H9 (cell line): ENCODE measurements at regions not wholly inside any gene's neighbourhood (a gene's known extent, or its start where the extent isn't known, plus 50 kb on each side); places are given as distances from the start of the nearest gene placed in this dataset.

ENCODE experiments used
- DNase-seq: peaks from one replicate; pipeline ENCODE4 v3.0.0-alpha.2; 2017
- H2AFZ ChIP-seq: one replicate; pipeline ENCODE4 v1.6.1; 2013; ENCODE audit warnings: mild to moderate bottlenecking, low read length, control low read depth, moderate library complexity
- H2AK5ac ChIP-seq: 2 replicates; pipeline ENCODE4 v1.6.1; 2013; ENCODE audit warnings: low read length, control low read depth, mixed read lengths; ENCODE audit not compliant: insufficient read length
- H2BK120ac ChIP-seq: one replicate; pipeline ENCODE4 v1.6.1; 2013; ENCODE audit warnings: low read depth, mild to moderate bottlenecking, low read length, control low read depth, inconsistent platforms; ENCODE audit not compliant: poor library complexity, severe bottlenecking
- H2BK12ac ChIP-seq: 2 replicates; pipeline ENCODE4 v1.6.1; 2013; ENCODE audit warnings: low read length, control low read depth, mixed read lengths, low read depth; ENCODE audit not compliant: insufficient read length
- H2BK15ac ChIP-seq: 2 replicates; pipeline ENCODE4 v1.6.1; 2013; ENCODE audit warnings: low read depth, low read length, control low read depth
- H2BK20ac ChIP-seq: one replicate; pipeline ENCODE4 v1.6.1; 2013; ENCODE audit warnings: low read depth, mild to moderate bottlenecking, low read length, control low read depth, inconsistent platforms; ENCODE audit not compliant: poor library complexity, severe bottlenecking
- H2BK5ac ChIP-seq: 2 replicates; pipeline ENCODE4 v1.6.1; 2013; ENCODE audit warnings: low read length, control low read depth, mixed read lengths; ENCODE audit not compliant: insufficient read length
- H3K14ac ChIP-seq: 2 replicates; pipeline ENCODE4 v1.6.1; 2013; ENCODE audit warnings: low read length, control low read depth; ENCODE audit not compliant: insufficient read depth
- H3K18ac ChIP-seq: 2 replicates; pipeline ENCODE4 v1.6.1; 2013; ENCODE audit warnings: low read depth, mild to moderate bottlenecking, mixed read lengths, low read length, control low read depth; ENCODE audit not compliant: insufficient read length
- H3K23ac ChIP-seq: 2 replicates; pipeline ENCODE4 v1.6.1; 2013; ENCODE audit warnings: low read length, control low read depth, mixed read lengths, low read depth; ENCODE audit not compliant: insufficient read length
- H3K23me2 ChIP-seq: 2 replicates; pipeline ENCODE4 v1.6.1; 2013; ENCODE audit warnings: low read depth, mild to moderate bottlenecking, mixed read lengths, low read length, control low read depth; ENCODE audit not compliant: insufficient read length, poor library complexity, severe bottlenecking
- H3K27ac ChIP-seq: 2 replicates; pipeline ENCODE4 v1.5.1; 2013; ENCODE audit warnings: low read length, control low read depth, mixed read lengths, low read depth; ENCODE audit not compliant: insufficient read length
- H3K27me3 ChIP-seq: 2 replicates; pipeline ENCODE4 v1.6.1; 2013; ENCODE audit warnings: low read length, control low read depth, inconsistent platforms; ENCODE audit not compliant: insufficient read depth
- H3K4ac ChIP-seq: 2 replicates; pipeline ENCODE4 v1.6.1; 2013; ENCODE audit warnings: low read depth, mild to moderate bottlenecking, control low read depth, inconsistent platforms, low read length, moderate library complexity
- H3K4me1 ChIP-seq: 2 replicates; pipeline ENCODE4 v1.6.1; 2013; ENCODE audit warnings: low read length, control low read depth, inconsistent platforms; ENCODE audit not compliant: insufficient read depth
- H3K4me2 ChIP-seq: 2 replicates; pipeline ENCODE4 v1.6.1; 2013; ENCODE audit warnings: low read length, control low read depth, mixed read lengths; ENCODE audit not compliant: insufficient read length, insufficient read depth
- H3K56ac ChIP-seq: 2 replicates; pipeline ENCODE4 v1.6.1; 2013; ENCODE audit warnings: low read depth, mild to moderate bottlenecking, mixed read lengths, low read length, control low read depth; ENCODE audit not compliant: insufficient read length
- H3K79me1 ChIP-seq: 2 replicates; pipeline ENCODE4 v1.6.1; 2013; ENCODE audit warnings: low read depth, mild to moderate bottlenecking, moderate library complexity, low read length, control low read depth, inconsistent platforms; ENCODE audit not compliant: insufficient read depth, poor library complexity, severe bottlenecking
- H3K79me2 ChIP-seq: 2 replicates; pipeline ENCODE4 v1.6.1; 2013; ENCODE audit warnings: low read length, control low read depth, inconsistent platforms; ENCODE audit not compliant: insufficient read depth
- H3K9ac ChIP-seq: 2 replicates; pipeline ENCODE4 v1.6.1; 2013; ENCODE audit warnings: low read length, control low read depth, mixed read lengths; ENCODE audit not compliant: insufficient read length; ENCODE audit errors: extremely low read depth
- H3K9me3 ChIP-seq: one replicate; pipeline ENCODE4 v1.6.1; 2013; ENCODE audit warnings: low read depth, low read length, inconsistent platforms; ENCODE audit not compliant: control insufficient read depth
- H3T11ph ChIP-seq: one replicate; pipeline ENCODE4 v1.6.1; 2013; ENCODE audit warnings: mild to moderate bottlenecking, low read length, control low read depth, inconsistent platforms
- H4K20me1 ChIP-seq: one replicate; pipeline ENCODE4 v1.6.1; 2013; ENCODE audit not compliant: control insufficient read depth, insufficient read length, insufficient read depth
- H4K5ac ChIP-seq: 2 replicates; pipeline ENCODE4 v1.6.1; 2013; ENCODE audit warnings: low read depth, mild to moderate bottlenecking, mixed read lengths, low read length, control low read depth; ENCODE audit not compliant: insufficient read length
- H4K8ac ChIP-seq: replicated peaks from 2 replicates; pipeline ENCODE4 v1.6.1; 2013; ENCODE audit warnings: low read length, control low read depth, mixed read lengths, low read depth; ENCODE audit not compliant: insufficient read length
- H4K91ac ChIP-seq: 2 replicates; pipeline ENCODE4 v1.6.1; 2013; ENCODE audit warnings: low read depth, mild to moderate bottlenecking, moderate library complexity, mixed read lengths, low read length, control low read depth; ENCODE audit not compliant: insufficient read length
- H3K27ac Mint-ChIP-seq, 3 experiments: 2 replicates in 2 of 3; 3 replicates in 1 of 3; pipeline ENCODE4 v1.8.0; 2020 to 2021; ENCODE audit warnings: mixed read lengths in 3 of 3, mild to moderate bottlenecking in 1 of 3, moderate library complexity in 1 of 3
- H3K27me3 Mint-ChIP-seq: 2 replicates; pipeline ENCODE4 v1.8.0; 2021; ENCODE audit warnings: low read depth, mild to moderate bottlenecking, moderate library complexity, mixed read lengths
- H3K36me3 Mint-ChIP-seq, 3 experiments: 2 replicates in 2 of 3; 3 replicates in 1 of 3; pipeline ENCODE4 v1.8.0; 2020 to 2021; ENCODE audit warnings: low read depth in 3 of 3, mixed read lengths in 3 of 3; ENCODE audit not compliant: insufficient read depth in 1 of 3
- H3K4me1 Mint-ChIP-seq, 2 experiments: 2 replicates each; pipeline ENCODE4 v1.8.0; 2020; ENCODE audit warnings: mixed read lengths in 2 of 2
- H3K4me3 Mint-ChIP-seq, 2 experiments: 2 replicates in 1 of 2; 3 replicates in 1 of 2; pipeline ENCODE4 v1.8.0; 2020 to 2021; ENCODE audit warnings: mild to moderate bottlenecking in 2 of 2, mixed read lengths in 2 of 2, moderate library complexity in 1 of 2
- H3K9me3 Mint-ChIP-seq, 2 experiments: 2 replicates in 1 of 2; 3 replicates in 1 of 2; pipeline ENCODE4 v1.8.0; 2020; ENCODE audit warnings: mild to moderate bottlenecking in 2 of 2, mixed read lengths in 2 of 2, moderate library complexity in 1 of 2
- CTCF ChIP-seq: fragments of 200-600 bp; sonication (generic); conservative IDR thresholded peaks from 3 replicates; pipeline ENCODE4 v1.8.0; 2021; ENCODE audit warnings: antibody characterized with exemption, mild to moderate bottlenecking
- WGBS: extraction: QIAGEN DNeasy Blood & Tissue Kit; methylation state at CpG from one replicate; pipeline ENCODE4 v1.1.7; 2013; ENCODE audit warnings: missing lambda C conversion rate, low lambda C conversion rate, mixed read lengths; ENCODE audit not compliant: insufficient read length; ENCODE audit errors: extremely low coverage; 5-methylcytosine and 5-hydroxymethylcytosine counted together

GRCh38 chr14:22334275-22334577, 254.8 kb downstream of the DAD1 start:
- no peak overlapping the region for H3K4ac ChIP-seq
- Mint-ChIP-seq H3K27ac (no peak overlapping the region), H3K27me3 (no peaks in the 10 kb centered on the region; the same call in 1 of the 2 replicates), H3K4me1 (peaks cover 28 to 29% of the 10 kb centered on the region in 2 experiments), H3K4me3 (no peak overlapping the region), H3K36me3 (peaks cover 4 to 14% (median 9%) of the 10 kb centered on the region in 3 experiments; a peak in 6 of 7 replicates), H3K9me3 (peaks cover 13 to 15% of the 10 kb centered on the region in 2 experiments)
- no peak overlapping the region for H2BK5ac ChIP-seq
- H3K14ac ChIP-seq: no peak overlapping the region
- no peak for DNase-seq
- H3K79me1 ChIP-seq: no peaks in the 10 kb centered on the region
- H3K4me2 ChIP-seq: no peak overlapping the region
- no peak overlapping the region for H3K27ac ChIP-seq
- no peak overlapping the region for H4K5ac ChIP-seq
- no CpG with 5 or more reads among the region's 4 CpGs for WGBS
- H3K23ac ChIP-seq: no peak overlapping the region
- no peaks in the 10 kb centered on the region for H3K23me2 ChIP-seq
- H3K4me1 ChIP-seq: peaks cover 9% of the 10 kb centered on the region; the same call in 1 of the 2 replicates
- H3T11ph ChIP-seq: no peak overlapping the region
- no peaks in the 10 kb centered on the region for H3K79me2 ChIP-seq
- no peak overlapping the region for H3K56ac ChIP-seq
- H2AK5ac ChIP-seq: no peak overlapping the region
- H2BK20ac ChIP-seq: no peak overlapping the region
- H3K9ac ChIP-seq: no peak overlapping the region
- H2BK120ac ChIP-seq: no peak overlapping the region
- no peaks in the 10 kb centered on the region for H3K27me3 ChIP-seq
- H3K18ac ChIP-seq: no peak overlapping the region
- peaks cover 13% of the 10 kb centered on the region for H3K9me3 ChIP-seq
- no peak for TF ChIP-seq CTCF
- no peak overlapping the region for H2BK15ac ChIP-seq
- H4K8ac ChIP-seq: no peak overlapping the region
- H2BK12ac ChIP-seq: no peak overlapping the region
- no peak overlapping the region for H2AFZ ChIP-seq
- no peak overlapping the region for H4K91ac ChIP-seq
- no peaks in the 10 kb centered on the region for H4K20me1 ChIP-seq
